Left colon (tissue), 2 donors: ENCODE measurements at regions not wholly inside any gene's neighbourhood (a gene's known extent, or its start where the extent isn't known, plus 50 kb on each side); places are given as distances from the start of the nearest gene placed in this dataset.

ENCODE experiments used
- ATAC-seq: fragments of 200-7000 bp; cut with Tn5 transposase; one replicate; pipeline ENCODE4 v1.9.1; 2020; ENCODE audit warnings: mild to moderate bottlenecking, moderate library complexity
- DNase-seq, 2 donors: peaks; one replicate each; pipeline ENCODE4 v3.0.0-alpha.2; 2020
- intact Hi-C, 2 donors: fragments of 100-400 bp; cut with DNase I in 1 of 2; cut with micrococcal nuclease in 1 of 2; formaldehyde crosslinking; loops; one replicate each; pipeline versions ENCODE4 v1.11.2 to v1.14.0; 2022; cut with DNase I, micrococcal nuclease
- donor health status: DM: no; HTN: no; CAD: no.
- donor health status: DM: yes; HTN: yes; CAD: no.

- DNase-seq (no peak), ATAC-seq (no peak)
- intact Hi-C loops: no loop called here
These were observed 431.2 kb downstream of the FOXO1 start for GRCh38 chr13:40235160-40235796.

DNA sequence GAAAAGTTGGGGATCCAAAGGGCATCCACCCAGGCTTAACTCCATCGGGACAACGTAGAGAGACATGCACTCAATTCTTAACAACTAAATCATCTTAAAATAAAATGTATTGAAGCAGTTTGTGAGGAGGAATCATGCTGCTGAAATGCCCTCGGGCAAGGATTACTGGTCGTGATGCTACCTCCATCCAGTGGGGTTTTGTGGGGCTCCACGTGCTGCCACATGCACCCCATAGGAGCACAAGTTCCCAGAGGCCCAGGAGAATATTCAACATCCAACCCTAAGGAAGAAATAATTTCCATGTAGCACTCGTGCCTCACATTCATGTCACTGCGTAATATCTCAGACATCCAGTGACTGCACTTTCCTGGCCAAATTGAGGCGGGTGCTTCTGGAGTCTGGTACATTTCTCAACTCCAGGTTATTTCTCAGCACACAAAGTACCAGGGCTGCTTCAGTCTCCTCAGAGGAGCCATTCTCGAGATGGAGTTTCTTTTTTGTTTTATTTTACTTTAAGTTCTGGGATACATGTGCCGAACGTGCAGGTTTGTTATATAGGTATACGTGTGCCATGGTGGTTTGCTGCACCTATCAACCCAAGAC, 429.8 kb downstream of the FOXO1 start:
- intact Hi-C loops: no loop called here
- ATAC-seq: no peak
- DNase-seq: no peak

- DNase-seq: no peak
- intact Hi-C loops: no loop called here
- ATAC-seq: no peak
These were observed 427.7 kb downstream of the FOXO1 start for GRCh38 chr13:40238761-40239160.

DNA sequence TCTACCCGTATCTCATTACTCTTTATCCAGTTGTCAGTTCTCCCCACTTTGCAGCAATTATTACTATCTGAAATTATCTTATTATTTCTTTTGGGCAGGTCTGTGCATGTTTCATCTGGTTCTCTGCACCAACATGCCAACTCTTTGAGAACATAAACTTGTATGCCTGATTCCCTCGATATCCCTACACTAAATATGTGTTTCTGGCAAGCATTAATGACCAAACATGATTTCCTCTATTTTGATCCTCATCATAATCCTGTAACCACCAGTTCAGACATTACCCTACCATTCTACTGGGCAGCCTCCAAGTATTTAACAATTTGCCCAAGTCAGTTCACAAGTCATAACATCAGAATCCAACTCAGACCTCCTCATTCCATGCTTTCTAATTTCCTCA, 426.1 kb downstream of the FOXO1 start:
- intact Hi-C loops: no loop called here
- ATAC-seq: no peak
- no peak for DNase-seq

- intact Hi-C loops: no loop called here
- no peak for ATAC-seq
- no peak for DNase-seq
These were observed 425.2 kb downstream of the FOXO1 start for GRCh38 chr13:40241125-40241798.

DNA sequence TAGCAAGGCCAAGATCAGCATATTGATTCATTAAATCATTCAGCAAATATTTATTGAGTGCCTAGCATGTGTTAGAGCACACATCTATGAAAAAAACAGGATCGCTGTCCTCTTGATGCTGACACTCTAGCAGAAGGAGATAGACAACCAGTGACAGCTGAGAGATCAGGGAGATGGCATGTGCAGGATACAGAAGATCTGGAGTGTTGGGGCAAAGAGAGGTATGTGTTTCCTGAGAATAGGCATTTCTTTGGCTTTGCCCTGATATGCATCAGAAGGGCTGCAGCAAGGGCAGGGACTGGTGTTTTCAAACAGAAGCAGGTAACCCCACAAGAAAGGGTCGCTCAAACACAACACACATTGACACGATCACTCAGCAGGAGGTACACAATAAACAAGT, 423.4 kb downstream of the FOXO1 start:
- ATAC-seq (no peak), DNase-seq (no peak)
- intact Hi-C loops: no loop called here

- intact Hi-C loops: no loop called here
- ATAC-seq (no peak), DNase-seq (no peak)
These were observed 422.5 kb downstream of the FOXO1 start for GRCh38 chr13:40243982-40244381.

DNA sequence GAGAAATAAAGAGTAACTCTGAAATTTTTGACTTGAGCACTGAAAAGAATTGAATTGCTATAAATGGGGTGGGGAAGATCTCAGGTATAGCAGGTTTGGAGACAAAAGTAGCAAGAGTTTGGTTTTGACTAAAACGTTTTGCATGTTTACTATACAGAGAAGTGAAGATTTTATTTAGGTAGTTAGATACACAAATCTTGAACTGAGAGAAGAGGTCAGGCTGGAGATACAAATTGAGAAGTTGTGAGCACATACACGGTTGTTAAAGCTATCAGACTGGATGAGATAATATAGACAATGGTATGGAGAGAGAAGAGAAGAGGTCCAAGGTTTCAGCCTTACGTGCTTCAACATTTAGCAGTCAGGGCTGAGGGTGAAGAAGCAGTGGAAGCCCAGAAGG, 420.9 kb downstream of the FOXO1 start:
- DNase-seq (no peak), ATAC-seq (no peak)
- intact Hi-C loops: no loop called here

GRCh38 chr13:40247845-40248244, 418.6 kb downstream of the FOXO1 start:
- intact Hi-C loops: no loop called here
- DNase-seq (no peak), ATAC-seq (no peak)

DNA sequence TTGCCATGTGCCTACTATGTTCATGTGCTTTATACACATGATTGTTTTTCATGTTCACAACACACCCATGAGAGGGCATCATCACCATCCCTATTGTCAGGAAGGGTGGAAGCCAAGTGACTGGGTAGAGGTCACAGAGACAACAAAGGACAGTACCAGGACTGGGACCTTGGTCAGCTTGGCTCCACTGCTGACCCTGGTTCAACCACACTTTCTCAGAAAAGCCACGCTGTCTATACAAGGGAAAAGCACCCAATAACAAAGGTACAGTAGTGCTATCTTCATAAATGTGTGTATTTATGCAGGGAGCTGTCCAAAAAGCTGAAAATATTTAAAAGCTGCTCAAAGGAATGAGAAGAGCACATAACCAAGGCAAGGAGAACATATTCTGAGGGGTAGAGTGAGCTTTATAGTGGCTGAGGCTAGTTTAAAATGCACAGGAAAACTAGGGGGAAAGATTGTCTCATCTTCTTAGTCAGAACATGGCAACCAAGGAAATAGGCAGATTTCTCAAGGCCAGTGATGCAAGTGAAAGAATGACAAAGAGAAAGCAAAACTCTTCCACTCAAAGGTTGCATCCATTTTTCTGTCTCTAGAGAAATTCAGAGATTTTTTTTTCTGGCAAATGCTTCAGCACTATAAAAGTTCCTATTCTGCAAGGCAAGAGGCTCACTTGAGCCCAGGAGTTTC, 415.0 kb downstream of the FOXO1 start:
- ATAC-seq (no peak), DNase-seq (no peak)
- intact Hi-C loops: no loop called here

DNA sequence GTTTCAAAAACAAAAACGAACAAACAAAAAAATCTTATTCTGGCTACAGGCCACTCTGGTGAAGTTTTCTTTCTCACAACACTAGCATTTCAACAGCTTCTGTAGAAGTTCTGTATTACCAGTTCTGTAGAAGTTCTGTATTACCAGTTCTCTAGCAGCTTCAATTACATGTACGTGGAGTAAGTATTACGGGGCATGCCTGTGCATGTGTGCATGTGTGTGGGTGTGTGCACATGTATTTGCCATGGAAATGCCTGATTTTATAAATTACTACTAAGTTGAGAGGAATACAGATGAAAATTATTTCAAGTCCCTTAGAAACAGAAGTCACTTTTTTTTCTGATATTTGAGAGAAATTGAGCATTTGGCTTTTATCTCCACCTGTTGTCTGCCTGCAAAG, 414.2 kb downstream of the FOXO1 start:
- no peak for ATAC-seq
- intact Hi-C loops: no loop called here

DNA sequence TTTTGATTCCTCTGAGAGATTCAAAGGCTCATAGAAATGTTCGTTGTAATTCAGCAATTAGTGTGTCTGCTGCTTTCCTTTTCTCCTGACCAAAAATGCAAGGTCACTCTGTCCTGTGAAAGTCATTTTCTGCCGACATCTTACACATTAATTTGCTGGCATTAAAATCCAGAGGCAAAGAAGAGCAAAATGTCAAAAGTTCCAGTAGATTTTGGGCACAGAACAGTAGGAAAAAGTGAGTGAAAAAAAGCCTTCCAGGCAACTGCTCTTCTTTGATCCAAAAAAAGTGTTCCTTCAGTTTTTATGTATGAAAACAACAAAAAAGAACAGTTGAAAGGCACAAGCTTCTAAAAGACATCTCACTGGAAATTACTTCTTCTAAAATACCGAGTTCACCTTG, 413.8 kb downstream of the FOXO1 start:
- intact Hi-C loops: no loop called here
- ATAC-seq: no peak
- no peak for DNase-seq

More for the DNA sequence above, 414.2 kb downstream of the FOXO1 start:
- DNase-seq: no peak

DNA sequence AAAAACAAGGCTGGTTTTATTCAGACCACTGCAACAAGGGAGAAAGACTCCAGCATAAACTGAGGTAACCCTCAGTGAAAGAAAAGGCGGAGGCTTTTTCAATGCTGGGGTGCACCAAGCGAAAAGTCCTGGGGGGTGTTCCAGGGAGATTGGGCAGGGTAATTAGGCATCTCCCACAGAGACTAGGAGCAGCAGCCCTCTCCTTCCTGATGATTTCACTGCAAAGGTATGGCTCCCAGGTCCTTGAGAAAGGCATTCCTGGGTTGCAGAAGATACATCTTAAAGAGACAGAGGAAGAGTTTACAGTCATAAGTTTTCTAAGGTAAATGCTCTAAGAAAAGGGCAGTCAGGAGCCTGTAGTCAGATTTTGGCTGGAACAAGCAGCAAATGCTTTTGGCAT, 412.0 kb downstream of the FOXO1 start:
- intact Hi-C loops: no loop called here
- DNase-seq: no peak

DNA sequence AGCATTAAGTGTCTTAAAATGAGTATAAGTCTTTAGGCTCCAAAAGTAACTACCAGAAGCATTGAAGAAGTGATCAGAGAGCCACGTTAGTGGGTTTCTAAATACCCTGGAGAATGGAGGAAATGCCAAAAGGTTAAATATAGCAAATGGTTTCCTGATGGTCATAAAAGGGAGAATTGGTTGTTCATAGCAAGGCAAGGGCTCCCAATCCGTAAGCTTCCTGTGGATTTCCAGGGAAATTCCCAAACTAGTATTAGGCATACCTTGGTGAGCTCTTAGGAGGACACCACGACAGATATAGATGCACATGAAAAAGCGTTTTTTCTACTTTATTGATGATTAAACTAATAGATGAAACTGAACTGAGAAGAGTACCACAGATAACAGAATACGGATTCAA, 410.9 kb downstream of the FOXO1 start:
- no peak for ATAC-seq
- DNase-seq: no peak
- intact Hi-C loops: no loop called here

More for the DNA sequence above, 412.0 kb downstream of the FOXO1 start:
- no peak for ATAC-seq

GRCh38 chr13:40259899-40260298, 406.5 kb downstream of the FOXO1 start:
- no peak for DNase-seq
- ATAC-seq: no peak
- intact Hi-C loops: no loop called here

- no peak for DNase-seq
- no peak for ATAC-seq
- intact Hi-C loops: no loop called here
These were observed 405.1 kb downstream of the FOXO1 start for GRCh38 chr13:40261336-40261735.

- ATAC-seq (no peak), DNase-seq (no peak)
- intact Hi-C loops: no loop called here
These were observed 404.5 kb downstream of the FOXO1 start for GRCh38 chr13:40261947-40262346.

GRCh38 chr13:40269086-40269485, 397.4 kb downstream of the FOXO1 start:
- peak in 1 of 2 donors; percentile 31 for DNase-seq
- ATAC-seq: no peak
- intact Hi-C loops: no loop called here

GRCh38 chr13:40270726-40271125, 395.7 kb downstream of the FOXO1 start:
- ATAC-seq (no peak), DNase-seq (no peak)
- intact Hi-C loops: no loop called here

DNA sequence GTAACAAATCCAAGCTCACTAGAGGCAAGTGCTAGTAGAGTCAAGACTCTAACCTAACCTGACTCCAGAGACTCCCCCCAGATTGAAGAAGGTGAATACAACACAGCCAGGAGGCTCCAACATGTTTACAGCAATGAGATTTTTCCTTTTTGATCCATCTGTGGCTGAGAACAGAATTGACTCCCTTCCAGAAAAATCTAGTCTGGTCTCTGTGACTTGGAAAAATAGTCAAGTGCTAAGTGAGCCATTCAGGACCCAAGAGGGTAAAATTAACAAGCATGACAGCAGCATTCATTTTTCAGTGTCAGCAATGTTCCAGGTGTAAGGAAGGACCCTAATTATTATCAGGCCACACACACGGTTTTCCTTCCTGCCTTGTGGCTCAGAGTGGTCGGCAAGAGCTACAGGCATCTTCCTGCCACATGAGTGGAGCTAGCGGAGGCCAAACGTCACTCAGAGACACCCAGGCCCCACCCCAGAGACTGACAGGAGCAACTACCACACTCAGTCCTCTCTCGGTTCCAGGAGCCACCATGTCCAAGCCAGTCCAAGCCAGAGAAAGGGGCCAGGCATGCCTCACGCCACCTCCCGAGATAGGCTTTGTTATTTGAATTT, 395.1 kb downstream of the FOXO1 start:
- intact Hi-C loops: no loop called here
- no peak for ATAC-seq
- peak; percentile 7 to 29 for DNase-seq
